ENCODE measurements at regions not wholly inside any gene's neighbourhood (a gene's known extent, or its start where the extent isn't known, plus 50 kb on each side); places are given as distances from the start of the nearest gene placed in this dataset.
"Not testable (repeated sequence)": the region's sequence is repeated elsewhere in the genome, so short reads cannot be mapped to it uniquely, and the experiment has no call there.

DNA sequence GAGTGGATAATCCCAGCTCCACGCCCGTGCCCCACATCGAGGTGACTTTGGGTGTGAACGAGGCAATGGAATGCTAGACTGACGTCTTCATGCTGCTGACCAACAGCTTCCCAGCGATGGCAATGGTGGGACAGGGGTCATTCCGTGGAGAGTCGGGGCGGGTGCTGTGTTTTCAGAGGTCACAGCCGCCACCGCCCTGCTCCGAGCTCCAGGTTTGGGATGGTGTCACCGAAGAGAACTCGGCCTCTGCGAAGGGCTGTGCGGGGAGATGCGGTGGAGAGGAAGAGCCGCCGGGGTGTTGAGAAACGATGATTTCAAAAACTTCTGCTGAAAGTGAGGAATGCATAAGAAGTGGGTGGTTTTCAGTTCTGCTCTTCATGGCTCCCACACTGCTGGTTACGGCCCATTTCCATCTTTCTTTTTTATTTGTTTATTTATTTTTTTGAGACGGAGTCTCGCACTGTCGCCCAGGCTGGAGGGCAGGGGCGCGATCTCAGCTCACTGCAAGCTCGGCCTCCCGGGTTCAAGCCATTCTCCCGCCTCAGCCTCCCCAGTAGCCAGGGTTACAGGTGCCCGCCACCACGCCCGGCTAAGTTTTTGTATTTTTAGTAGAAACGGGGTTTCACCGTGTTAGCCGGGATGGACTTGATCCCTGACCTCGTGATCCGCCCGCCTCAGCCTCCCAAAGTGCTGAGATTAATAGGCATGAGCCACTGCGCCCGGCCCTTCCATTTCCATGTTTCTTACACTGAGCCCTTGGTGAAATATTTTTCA, 142.6 kb downstream of the RTP5 start:
- no peaks in the 10 kb centered on the region for H3K27me3 Mint-ChIP-seq
- Histone ChIP-seq H3K27me3 (ENCODE audit: control insufficient read depth in 2 of 2, insufficient read depth in 2 of 2, low read length in 2 of 2) (no peaks in the 10 kb centered on the region), H3K36me3 (ENCODE audit: control insufficient read depth in 2 of 3, insufficient read depth in 3 of 3, low read length in 3 of 3) (no peaks in the 10 kb centered on the region), H3K4me1 (ENCODE audit: control insufficient read depth in 2 of 2, insufficient read depth in 2 of 2, low read length in 2 of 2) (no peaks in the 10 kb centered on the region), H3K9me3 (ENCODE audit: control insufficient read depth in 2 of 3, low read length in 3 of 3) (no peaks in the 10 kb centered on the region), H3K27ac (ENCODE audit: low read depth, low read length) (no peak overlapping the region), H3K4me3 (ENCODE audit: low read length) (no peak overlapping the region)
- peak overlapping the region in 3 of 9 donors; percentile 11 to 40 (median 34) for H3K27ac Mint-ChIP-seq
- intact Hi-C loops (cut with micrococcal nuclease): no loop called here
- H3K4me3 Mint-ChIP-seq: no peak overlapping the region
- peaks cover 0 to 4% (median 0%) of the 10 kb centered on the region in 5 donors for H3K36me3 Mint-ChIP-seq
- DNase-seq (peak in 1 of 9 donors; percentile 15), ATAC-seq (no peak)
- peaks cover 0 to 9% (median 3%) of the 10 kb centered on the region in 11 donors for H3K9me3 Mint-ChIP-seq
- H3K4me1 Mint-ChIP-seq: peaks cover 0 to 12% (median 5%) of the 10 kb centered on the region in 7 donors
- CTCF ChIA-PET: no interaction called here
- POLR2A ChIA-PET: interaction anchor here (0.6 kb wide), 1 partner anchor 10 kb away, joined by 3 read pairs; no protein-coding TSS in a partner anchor

- ChIA-PET CTCF (no interaction called here), POLR2A (interaction anchor here (0.9 kb wide), 1 partner anchor 11 kb away, joined by 3 read pairs; no protein-coding TSS in a partner anchor)
- H3K27ac ChIP-seq (ENCODE audit: low read depth, low read length): no peak overlapping the region
- Mint-ChIP-seq H3K36me3 (peaks cover 0 to 4% (median 0%) of the 10 kb centered on the region in 5 donors), H3K27ac (no peak overlapping the region), H3K4me3 (no peak overlapping the region), H3K4me1 (peaks cover 0 to 12% (median 5%) of the 10 kb centered on the region in 7 donors), H3K9me3 (peaks cover 0 to 13% (median 3%) of the 10 kb centered on the region in 11 donors), H3K27me3 (no peaks in the 10 kb centered on the region)
- no peaks in the 10 kb centered on the region for H3K36me3 ChIP-seq (ENCODE audit: control insufficient read depth in 2 of 3, insufficient read depth in 3 of 3, low read length in 3 of 3)
- no peaks in the 10 kb centered on the region for H3K9me3 ChIP-seq (ENCODE audit: control insufficient read depth in 2 of 3, low read length in 3 of 3)
- intact Hi-C loops (cut with micrococcal nuclease): no loop called here
- ATAC-seq: no peak
- no peaks in the 10 kb centered on the region for H3K4me1 ChIP-seq (ENCODE audit: control insufficient read depth in 2 of 2, insufficient read depth in 2 of 2, low read length in 2 of 2)
- DNase-seq: no peak
- no peak overlapping the region for H3K4me3 ChIP-seq (ENCODE audit: low read length)
- no peaks in the 10 kb centered on the region for H3K27me3 ChIP-seq (ENCODE audit: control insufficient read depth in 2 of 2, insufficient read depth in 2 of 2, low read length in 2 of 2)
These were observed 143.6 kb downstream of the RTP5 start for GRCh38 chr2:242012956-242013764.

DNA sequence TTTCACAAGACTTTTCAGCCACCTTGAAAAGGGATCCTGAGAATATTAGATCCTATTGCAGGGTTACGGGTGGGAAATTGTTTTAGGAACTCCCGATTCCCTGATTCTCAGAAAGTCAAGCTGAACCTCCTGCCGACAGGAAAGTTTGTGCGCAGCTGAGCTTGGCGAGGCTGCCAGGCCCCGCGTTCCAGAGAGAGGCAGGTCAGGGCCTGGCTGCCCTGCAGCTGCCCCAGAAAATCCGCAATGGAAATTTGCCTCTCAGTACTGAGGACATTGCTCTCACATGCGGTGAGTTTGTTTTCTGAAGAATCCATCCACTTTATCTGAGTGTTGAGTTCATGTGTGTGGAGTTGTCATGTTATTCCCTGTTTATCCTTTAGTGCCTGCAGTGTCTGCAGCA, 144.2 kb downstream of the RTP5 start:
- peaks cover 0 to 18% (median 6%) of the 10 kb centered on the region in 11 donors for H3K9me3 Mint-ChIP-seq
- intact Hi-C loops (cut with micrococcal nuclease): no loop called here
- Histone ChIP-seq H3K27ac (ENCODE audit: low read depth, low read length) (no peak overlapping the region), H3K4me3 (ENCODE audit: low read length) (no peak overlapping the region), H3K4me1 (ENCODE audit: control insufficient read depth in 2 of 2, insufficient read depth in 2 of 2, low read length in 2 of 2) (no peaks in the 10 kb centered on the region), H3K36me3 (ENCODE audit: control insufficient read depth in 2 of 3, insufficient read depth in 3 of 3, low read length in 3 of 3) (no peaks in the 10 kb centered on the region), H3K9me3 (ENCODE audit: control insufficient read depth in 2 of 3, low read length in 3 of 3) (no peaks in the 10 kb centered on the region), H3K27me3 (ENCODE audit: control insufficient read depth in 2 of 2, insufficient read depth in 2 of 2, low read length in 2 of 2) (no peaks in the 10 kb centered on the region)
- peaks cover 0 to 2% (median 0%) of the 10 kb centered on the region in 5 donors for H3K27me3 Mint-ChIP-seq
- H3K36me3 Mint-ChIP-seq: peaks cover 0 to 4% (median 0%) of the 10 kb centered on the region in 5 donors
- DNase-seq: no peak
- H3K27ac Mint-ChIP-seq: peak overlapping the region in 3 of 9 donors; percentile 21 to 68 (median 36)
- no peak overlapping the region for H3K4me3 Mint-ChIP-seq
- CTCF ChIA-PET: no interaction called here
- POLR2A ChIA-PET: interaction anchor here (0.9 kb wide), 1 partner anchor 12 kb away, joined by 3 read pairs; no protein-coding TSS in a partner anchor
- no peak for ATAC-seq
- H3K4me1 Mint-ChIP-seq: peaks cover 0 to 12% (median 5%) of the 10 kb centered on the region in 7 donors

GRCh38 chr2:242015108-242016065, 145.9 kb downstream of the RTP5 start:
- peaks cover 0 to 6% (median 0%) of the 10 kb centered on the region in 5 donors for H3K27me3 Mint-ChIP-seq
- Histone ChIP-seq H3K9me3 (ENCODE audit: control insufficient read depth in 2 of 3, low read length in 3 of 3) (peaks cover 0 to 2% (median 0%) of the 10 kb centered on the region in 3 experiments), H3K36me3 (ENCODE audit: control insufficient read depth in 2 of 3, insufficient read depth in 3 of 3, low read length in 3 of 3) (no peaks in the 10 kb centered on the region), H3K27ac (ENCODE audit: low read depth, low read length) (no peak overlapping the region), H3K4me1 (ENCODE audit: control insufficient read depth in 2 of 2, insufficient read depth in 2 of 2, low read length in 2 of 2) (no peaks in the 10 kb centered on the region), H3K27me3 (ENCODE audit: control insufficient read depth in 2 of 2, insufficient read depth in 2 of 2, low read length in 2 of 2) (no peaks in the 10 kb centered on the region), H3K4me3 (ENCODE audit: low read length) (no peak overlapping the region)
- ChIA-PET POLR2A (interaction anchor here (0.7 kb wide), 1 partner anchor 29 kb away, joined by 3 read pairs; no protein-coding TSS in a partner anchor), CTCF (no interaction called here)
- H3K4me3 Mint-ChIP-seq: no peak overlapping the region
- DNase-seq (no peak), ATAC-seq (no peak)
- peaks cover 0 to 11% (median 3%) of the 10 kb centered on the region in 5 donors for H3K36me3 Mint-ChIP-seq
- H3K27ac Mint-ChIP-seq: peak overlapping the region in 1 of 9 donors; percentile 2
- H3K9me3 Mint-ChIP-seq: peaks cover 0 to 33% (median 16%) of the 10 kb centered on the region in 11 donors
- intact Hi-C loops (cut with micrococcal nuclease): no loop called here
- peaks cover 0 to 12% (median 5%) of the 10 kb centered on the region in 7 donors for H3K4me1 Mint-ChIP-seq

DNA sequence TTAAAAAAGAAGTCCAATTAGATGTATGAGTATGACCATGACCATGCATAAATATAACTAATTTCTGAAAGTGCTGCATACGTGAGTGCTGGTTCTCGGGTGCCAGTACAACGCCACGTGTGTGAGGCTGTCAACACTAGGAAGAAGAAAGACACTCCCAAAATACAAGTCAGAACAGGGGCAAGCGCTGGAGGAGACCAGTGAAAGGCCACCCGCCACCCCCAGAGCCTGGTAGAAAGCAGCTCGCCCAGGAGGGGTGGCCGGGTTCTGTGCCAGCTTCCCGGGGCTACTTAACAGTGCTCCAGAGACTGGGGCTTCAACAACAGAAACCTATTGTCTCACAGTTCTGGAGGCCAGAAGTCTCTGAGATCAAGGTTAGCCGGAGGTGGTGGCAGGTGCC, 147.6 kb downstream of the RTP5 start:
- no peak overlapping the region for H3K4me3 ChIP-seq (ENCODE audit: low read length)
- no peaks in the 10 kb centered on the region for H3K27me3 ChIP-seq (ENCODE audit: control insufficient read depth in 2 of 2, insufficient read depth in 2 of 2, low read length in 2 of 2)
- Mint-ChIP-seq H3K36me3 (peaks cover 0 to 14% (median 7%) of the 10 kb centered on the region in 5 donors), H3K4me1 (peaks cover 0 to 4% (median 0%) of the 10 kb centered on the region in 7 donors), H3K27me3 (peaks cover 0 to 12% (median 0%) of the 10 kb centered on the region in 5 donors), H3K9me3 (peaks cover 0 to 45% (median 22%) of the 10 kb centered on the region in 11 donors), H3K27ac (no peak overlapping the region), H3K4me3 (no peak overlapping the region)
- no peaks in the 10 kb centered on the region for H3K4me1 ChIP-seq (ENCODE audit: control insufficient read depth in 2 of 2, insufficient read depth in 2 of 2, low read length in 2 of 2)
- ChIA-PET POLR2A (interaction anchor here (1.1 kb wide), 1 partner anchor 315 kb away, joined by 3 read pairs; the partner anchor contains the start of gene ING5), CTCF (no interaction called here)
- DNase-seq (no peak), ATAC-seq (no peak)
- H3K36me3 ChIP-seq (ENCODE audit: control insufficient read depth in 2 of 3, insufficient read depth in 3 of 3, low read length in 3 of 3): no peaks in the 10 kb centered on the region
- intact Hi-C loops (cut with micrococcal nuclease): no loop called here
- no peak overlapping the region for H3K27ac ChIP-seq (ENCODE audit: low read depth, low read length)
- peaks cover 0 to 9% (median 0%) of the 10 kb centered on the region in 3 experiments for H3K9me3 ChIP-seq (ENCODE audit: control insufficient read depth in 2 of 3, low read length in 3 of 3)

DNA sequence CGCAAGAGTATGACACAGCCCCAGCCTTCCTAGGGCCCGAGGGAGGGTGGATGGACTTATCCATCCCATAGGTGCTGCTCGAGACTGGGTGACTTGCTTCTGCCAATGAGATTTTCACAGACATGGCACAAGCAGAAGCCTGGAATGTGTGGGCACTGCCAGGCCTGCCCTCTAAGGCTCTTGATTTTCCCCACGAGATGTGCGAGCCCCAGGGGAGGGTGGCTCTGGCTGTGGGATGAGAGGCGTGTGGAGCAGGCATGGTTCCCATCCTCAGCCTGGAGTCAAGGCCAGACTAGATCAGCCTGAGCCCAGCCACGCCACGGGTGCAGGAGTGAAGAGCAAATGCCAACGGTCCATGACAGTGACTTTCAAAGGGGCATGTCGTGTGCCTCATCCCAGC, 148.9 kb downstream of the RTP5 start:
- peaks cover 0 to 13% (median 0%) of the 10 kb centered on the region in 3 experiments for H3K9me3 ChIP-seq (ENCODE audit: control insufficient read depth in 2 of 3, low read length in 3 of 3)
- H3K36me3 ChIP-seq (ENCODE audit: control insufficient read depth in 2 of 3, insufficient read depth in 3 of 3, low read length in 3 of 3); ATAC-seq; H3K27ac ChIP-seq (ENCODE audit: low read depth, low read length); H3K4me3 ChIP-seq (ENCODE audit: low read length); intact Hi-C loops (cut with micrococcal nuclease); H3K4me1 ChIP-seq (ENCODE audit: control insufficient read depth in 2 of 2, insufficient read depth in 2 of 2, low read length in 2 of 2); H3K27ac Mint-ChIP-seq; CTCF ChIA-PET; H3K4me1 Mint-ChIP-seq; H3K27me3 ChIP-seq (ENCODE audit: control insufficient read depth in 2 of 2, insufficient read depth in 2 of 2, low read length in 2 of 2); POLR2A ChIA-PET; DNase-seq; H3K4me3 Mint-ChIP-seq: not testable (repeated sequence)
- Mint-ChIP-seq H3K36me3 (peaks cover 0 to 22% (median 12%) of the 10 kb centered on the region in 5 donors), H3K27me3 (peaks cover 0 to 22% (median 0%) of the 10 kb centered on the region in 5 donors), H3K9me3 (peaks cover 0 to 59% (median 31%) of the 10 kb centered on the region in 11 donors)
